Ovary (tissue), 1 donor: ENCODE measurements at regions not wholly inside any gene's neighbourhood (a gene's known extent, or its start where the extent isn't known, plus 50 kb on each side); places are given as distances from the start of the nearest gene placed in this dataset.

Experiments
- EP300 ChIP-seq: sonication (generic); formaldehyde crosslinking; IDR thresholded peaks from one replicate; pipeline ENCODE4 v1.6.1; 2017; ENCODE audit warnings: antibody characterized with exemption
- POLR2A ChIP-seq: fragments of 450-650 bp; IDR thresholded peaks from one replicate; pipeline ENCODE4 v1.6.1; 2017; ENCODE audit warnings: antibody characterized with exemption, mild to moderate bottlenecking, moderate library complexity

- no peak for TF ChIP-seq EP300
- no peak for TF ChIP-seq POLR2A
These were observed 51.4 kb upstream of the CDR2 start for GRCh38 chr16:22425847-22426246.
